Activated naive CD8-positive, alpha-beta T cell treated with anti-CD3 and anti-CD28 coated beads for 36 hours (primary cell): ENCODE measurements at regions not wholly inside any gene's neighbourhood (a gene's known extent, or its start where the extent isn't known, plus 50 kb on each side); places are given as distances from the start of the nearest gene placed in this dataset.
"Not testable (repeated sequence)": the region's sequence is repeated elsewhere in the genome, so short reads cannot be mapped to it uniquely, and the experiment has no call there.

Experiments
- DNase-seq: peaks from one replicate; pipeline ENCODE4 v3.0.0; 2021
- H3K27ac Mint-ChIP-seq: one replicate; pipeline ENCODE4 v1.8.0; 2022; ENCODE audit warnings: mild to moderate bottlenecking, moderate library complexity, mixed read lengths
- H3K27me3 Mint-ChIP-seq: one replicate; pipeline ENCODE4 v1.8.0; 2022; ENCODE audit warnings: mild to moderate bottlenecking, mixed read lengths
- H3K36me3 Mint-ChIP-seq: one replicate; pipeline ENCODE4 v1.8.0; 2021; ENCODE audit warnings: mild to moderate bottlenecking, mixed read lengths
- H3K4me1 Mint-ChIP-seq: one replicate; pipeline ENCODE4 v1.8.0; 2021; ENCODE audit warnings: mixed read lengths
- H3K4me3 Mint-ChIP-seq: one replicate; pipeline ENCODE4 v1.8.0; 2022; ENCODE audit warnings: mild to moderate bottlenecking, moderate library complexity, mixed read lengths
- H3K9me3 Mint-ChIP-seq: one replicate; pipeline ENCODE4 v1.8.0; 2022; ENCODE audit warnings: mixed read lengths

GRCh38 chr1:194654956-194655355, 1468.5 kb upstream of the B3GALT2 start:
- H3K27ac Mint-ChIP-seq: no peak overlapping the region

DNA sequence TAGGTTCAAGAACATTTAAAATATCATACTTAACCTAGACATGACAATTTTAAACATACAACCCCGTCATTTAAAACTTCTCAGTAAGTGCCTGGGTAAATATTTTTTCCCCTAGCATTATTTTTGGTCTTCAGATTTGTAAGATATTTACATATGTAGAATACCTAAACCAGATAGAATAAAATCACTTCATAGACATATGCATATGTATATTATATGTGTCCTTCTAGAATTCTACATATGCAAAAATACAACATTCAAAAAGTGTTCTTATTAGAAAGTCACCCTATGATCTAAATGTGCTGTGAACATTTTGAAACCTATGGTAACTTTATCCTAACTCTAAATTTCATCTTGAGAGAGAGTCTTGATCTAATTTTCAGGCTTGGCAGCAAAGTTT, 1467.0 kb upstream of the B3GALT2 start:
- Mint-ChIP-seq H3K4me3 (no peak overlapping the region), H3K27me3 (no peaks in the 10 kb centered on the region), H3K4me1 (no peaks in the 10 kb centered on the region), H3K9me3 (no peaks in the 10 kb centered on the region), H3K36me3 (no peaks in the 10 kb centered on the region), H3K27ac (no peak overlapping the region)
- no peak for DNase-seq

More at GRCh38 chr1:194654956-194655355, 1468.5 kb upstream of the B3GALT2 start:
- H3K4me1 Mint-ChIP-seq: no peaks in the 10 kb centered on the region
- no peaks in the 10 kb centered on the region for H3K36me3 Mint-ChIP-seq
- DNase-seq: no peak
- no peaks in the 10 kb centered on the region for H3K9me3 Mint-ChIP-seq
- no peaks in the 10 kb centered on the region for H3K27me3 Mint-ChIP-seq
- no peak overlapping the region for H3K4me3 Mint-ChIP-seq

GRCh38 chr1:194647118-194647517, 1460.7 kb upstream of the B3GALT2 start:
- Mint-ChIP-seq H3K9me3 (no peaks in the 10 kb centered on the region), H3K27ac (no peak overlapping the region), H3K36me3 (no peaks in the 10 kb centered on the region), H3K27me3 (no peaks in the 10 kb centered on the region), H3K4me3 (no peak overlapping the region), H3K4me1 (no peaks in the 10 kb centered on the region)
- no peak for DNase-seq

DNA sequence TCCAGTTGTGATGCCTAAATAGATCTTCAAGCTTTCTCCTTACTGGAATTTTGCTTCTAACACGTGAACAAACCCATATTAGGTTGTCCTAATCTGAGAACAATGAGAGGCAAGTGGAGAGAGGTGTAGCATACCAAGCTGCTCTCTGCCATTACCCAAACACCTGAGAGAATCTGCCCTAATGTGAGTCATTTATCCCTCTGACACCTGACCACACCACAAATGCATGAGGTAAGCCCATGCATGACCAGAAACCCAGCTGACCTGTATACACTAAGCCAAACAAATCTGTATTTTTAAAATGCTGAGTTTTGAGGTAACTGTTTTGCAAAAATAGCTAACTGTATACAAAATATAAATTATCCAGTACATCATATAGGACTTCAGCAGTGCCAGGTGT, 1458.1 kb upstream of the B3GALT2 start:
- no peaks in the 10 kb centered on the region for H3K36me3 Mint-ChIP-seq
- H3K27ac Mint-ChIP-seq: no peak overlapping the region
- no peaks in the 10 kb centered on the region for H3K4me1 Mint-ChIP-seq
- H3K9me3 Mint-ChIP-seq: peaks cover 6% of the 10 kb centered on the region
- DNase-seq: no peak
- H3K4me3 Mint-ChIP-seq: no peak overlapping the region
- no peaks in the 10 kb centered on the region for H3K27me3 Mint-ChIP-seq

- no peaks in the 10 kb centered on the region for H3K36me3 Mint-ChIP-seq
- no peaks in the 10 kb centered on the region for H3K27me3 Mint-ChIP-seq
- H3K4me3 Mint-ChIP-seq: no peak overlapping the region
- no peak for DNase-seq
- H3K27ac Mint-ChIP-seq: no peak overlapping the region
- H3K4me1 Mint-ChIP-seq: no peaks in the 10 kb centered on the region
- H3K9me3 Mint-ChIP-seq: peaks cover 7% of the 10 kb centered on the region
These were observed 1453.9 kb upstream of the B3GALT2 start for GRCh38 chr1:194640322-194640721.

DNA sequence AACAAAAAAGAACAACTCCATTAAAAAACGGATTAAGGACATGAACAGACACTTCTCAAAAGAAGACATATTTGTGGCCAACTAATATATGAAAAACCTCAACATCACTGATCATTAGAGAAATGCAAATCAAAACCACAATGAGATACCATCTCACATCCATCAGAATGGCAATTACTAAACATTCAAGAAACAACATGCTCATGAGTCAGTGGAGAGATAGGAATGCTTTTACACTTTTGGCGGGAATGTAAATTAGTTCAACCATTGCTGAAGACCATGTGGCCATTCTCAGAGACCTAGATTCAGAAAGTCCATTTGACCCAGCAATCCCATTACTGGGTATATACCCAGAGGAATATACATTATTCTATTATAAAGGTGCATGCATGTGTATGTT, 1442.6 kb upstream of the B3GALT2 start:
- Mint-ChIP-seq H3K4me3 (no peak overlapping the region), H3K36me3 (no peaks in the 10 kb centered on the region), H3K9me3 (peaks cover 8% of the 10 kb centered on the region), H3K27ac (no peak overlapping the region), H3K4me1 (no peaks in the 10 kb centered on the region), H3K27me3 (no peaks in the 10 kb centered on the region)
- DNase-seq: no peak

GRCh38 chr1:194624833-194625232, 1438.4 kb upstream of the B3GALT2 start:
- Mint-ChIP-seq H3K4me1 (no peaks in the 10 kb centered on the region), H3K27ac (no peak overlapping the region), H3K9me3 (peaks cover 8% of the 10 kb centered on the region), H3K27me3 (no peaks in the 10 kb centered on the region), H3K36me3 (no peaks in the 10 kb centered on the region), H3K4me3 (no peak overlapping the region)
- no peak for DNase-seq

GRCh38 chr1:194618101-194618500, 1431.7 kb upstream of the B3GALT2 start:
- Mint-ChIP-seq H3K4me3 (no peak overlapping the region), H3K27me3 (no peaks in the 10 kb centered on the region), H3K4me1 (no peaks in the 10 kb centered on the region), H3K36me3 (no peaks in the 10 kb centered on the region), H3K27ac (no peak overlapping the region), H3K9me3 (peaks cover 3% of the 10 kb centered on the region)
- DNase-seq: no peak

- H3K27me3 Mint-ChIP-seq, H3K27ac Mint-ChIP-seq, H3K4me1 Mint-ChIP-seq, H3K4me3 Mint-ChIP-seq, H3K36me3 Mint-ChIP-seq, H3K9me3 Mint-ChIP-seq, DNase-seq: not testable (repeated sequence)
These were observed 1430.9 kb upstream of the B3GALT2 start for GRCh38 chr1:194617272-194617671.

DNA sequence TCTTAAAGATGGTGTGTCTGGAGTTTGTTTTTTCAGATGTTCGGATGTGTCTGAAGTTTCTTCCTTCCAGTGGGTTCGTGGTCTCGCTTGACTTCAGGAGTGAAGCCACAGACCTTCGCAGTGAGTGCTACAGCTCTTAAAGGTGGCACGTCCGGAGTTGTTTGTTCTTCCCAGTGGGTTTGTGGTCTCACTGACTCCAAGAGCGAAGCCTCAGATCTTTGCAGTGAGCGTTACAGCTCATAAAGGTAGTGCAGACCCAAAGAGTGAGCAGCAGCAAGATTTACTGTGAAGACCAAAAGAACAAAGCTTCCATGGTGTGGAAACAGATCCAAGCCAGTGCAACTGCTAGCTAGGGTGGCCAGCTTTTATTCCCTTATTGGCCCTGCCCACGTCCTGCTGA, 1430.4 kb upstream of the B3GALT2 start:
- Mint-ChIP-seq H3K4me3 (no peak overlapping the region), H3K4me1 (no peaks in the 10 kb centered on the region), H3K9me3 (peaks cover 3% of the 10 kb centered on the region), H3K27me3 (no peaks in the 10 kb centered on the region), H3K27ac (no peak overlapping the region), H3K36me3 (no peaks in the 10 kb centered on the region)
- DNase-seq: no peak

DNA sequence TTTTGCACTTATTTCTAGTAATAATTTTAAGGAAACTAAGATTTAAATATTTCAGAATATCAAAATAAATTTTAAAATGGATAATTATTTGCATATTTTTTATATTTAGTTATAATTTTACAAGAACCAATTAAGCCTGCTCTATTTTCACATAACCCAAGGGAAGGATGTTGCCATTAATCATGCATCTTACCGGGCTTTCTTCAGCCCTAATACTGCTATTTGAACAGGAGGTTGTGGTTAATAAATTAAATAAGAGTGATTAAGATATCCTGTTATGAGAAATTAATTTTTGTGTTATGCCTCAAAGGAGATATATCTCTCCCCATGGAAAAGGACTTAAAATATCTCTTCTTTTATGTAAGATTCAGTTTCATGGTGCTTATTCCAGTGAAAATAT, 1415.8 kb upstream of the B3GALT2 start:
- no peak overlapping the region for H3K4me3 Mint-ChIP-seq
- H3K27ac Mint-ChIP-seq: no peak overlapping the region
- H3K36me3 Mint-ChIP-seq: no peaks in the 10 kb centered on the region
- no peak for DNase-seq
- peaks cover 2% of the 10 kb centered on the region for H3K9me3 Mint-ChIP-seq
- H3K27me3 Mint-ChIP-seq: no peaks in the 10 kb centered on the region
- H3K4me1 Mint-ChIP-seq: no peaks in the 10 kb centered on the region

DNA sequence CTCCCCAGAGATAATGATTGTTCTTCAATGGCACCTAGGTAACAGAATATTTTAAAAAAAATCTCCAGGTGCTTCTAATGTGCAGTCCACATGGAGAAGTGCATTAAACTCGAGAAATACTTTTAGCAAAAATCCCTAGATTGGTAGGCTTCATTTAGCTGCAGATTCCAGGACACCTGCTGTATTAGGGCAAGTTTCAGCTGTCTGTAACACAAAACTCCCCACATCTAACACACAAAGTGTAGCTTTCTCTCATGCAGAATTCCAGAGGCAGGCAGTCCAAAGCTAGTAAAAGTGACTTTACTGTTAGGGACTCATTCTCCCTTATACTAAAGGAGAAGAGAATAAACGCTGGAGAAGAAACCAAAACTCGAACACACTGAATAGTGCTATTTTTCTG, 1414.3 kb upstream of the B3GALT2 start:
- H3K9me3 Mint-ChIP-seq: no peaks in the 10 kb centered on the region
- no peak overlapping the region for H3K27ac Mint-ChIP-seq
- no peaks in the 10 kb centered on the region for H3K4me1 Mint-ChIP-seq
- no peaks in the 10 kb centered on the region for H3K27me3 Mint-ChIP-seq
- DNase-seq: no peak
- H3K4me3 Mint-ChIP-seq: no peak overlapping the region
- H3K36me3 Mint-ChIP-seq: no peaks in the 10 kb centered on the region

- H3K4me3 Mint-ChIP-seq: no peak overlapping the region
- no peak overlapping the region for H3K27ac Mint-ChIP-seq
- H3K36me3 Mint-ChIP-seq: no peaks in the 10 kb centered on the region
- H3K4me1 Mint-ChIP-seq: no peaks in the 10 kb centered on the region
- no peaks in the 10 kb centered on the region for H3K27me3 Mint-ChIP-seq
- no peak for DNase-seq
- no peaks in the 10 kb centered on the region for H3K9me3 Mint-ChIP-seq
These were observed 1411.7 kb upstream of the B3GALT2 start for GRCh38 chr1:194598098-194598497.

- no peak for DNase-seq
- Mint-ChIP-seq H3K4me3 (no peak overlapping the region), H3K4me1 (no peaks in the 10 kb centered on the region), H3K36me3 (no peaks in the 10 kb centered on the region), H3K27ac (no peak overlapping the region), H3K27me3 (no peaks in the 10 kb centered on the region), H3K9me3 (peaks cover 1% of the 10 kb centered on the region)
These were observed 1399.9 kb upstream of the B3GALT2 start for GRCh38 chr1:194586302-194586701.

DNA sequence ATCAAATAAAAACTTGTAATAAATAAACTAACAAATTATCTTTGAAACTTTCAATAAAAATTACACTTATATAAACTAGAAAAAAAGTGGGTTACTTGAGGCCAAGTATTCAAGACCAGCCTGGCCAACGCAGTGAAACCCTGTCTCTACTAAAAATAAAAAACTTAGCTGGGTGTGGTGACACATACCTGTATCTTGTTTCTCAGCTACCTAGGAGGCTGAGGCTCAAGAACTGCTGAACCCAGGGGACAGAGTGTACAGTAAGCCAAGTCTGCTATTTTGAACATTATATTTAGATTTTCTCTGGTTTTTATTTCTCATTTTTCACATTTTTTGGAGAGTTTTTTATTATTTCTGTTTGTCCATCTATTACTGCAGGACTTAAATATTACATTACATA, 1397.6 kb upstream of the B3GALT2 start:
- no peaks in the 10 kb centered on the region for H3K36me3 Mint-ChIP-seq
- no peaks in the 10 kb centered on the region for H3K27me3 Mint-ChIP-seq
- H3K9me3 Mint-ChIP-seq: peaks cover 1% of the 10 kb centered on the region
- H3K4me1 Mint-ChIP-seq: no peaks in the 10 kb centered on the region
- no peak for DNase-seq
- H3K27ac Mint-ChIP-seq: no peak overlapping the region
- no peak overlapping the region for H3K4me3 Mint-ChIP-seq

GRCh38 chr1:194570476-194570875, 1384.1 kb upstream of the B3GALT2 start:
- no peak for DNase-seq

GRCh38 chr1:194568610-194569009, 1382.2 kb upstream of the B3GALT2 start:
- Mint-ChIP-seq H3K9me3 (no peaks in the 10 kb centered on the region), H3K27ac (no peak overlapping the region), H3K4me1 (no peaks in the 10 kb centered on the region), H3K36me3 (no peaks in the 10 kb centered on the region), H3K4me3 (no peak overlapping the region), H3K27me3 (no peaks in the 10 kb centered on the region)
- no peak for DNase-seq

More at GRCh38 chr1:194570476-194570875, 1384.1 kb upstream of the B3GALT2 start:
- H3K9me3 Mint-ChIP-seq: no peaks in the 10 kb centered on the region
- no peak overlapping the region for H3K4me3 Mint-ChIP-seq
- H3K36me3 Mint-ChIP-seq: no peaks in the 10 kb centered on the region
- no peaks in the 10 kb centered on the region for H3K27me3 Mint-ChIP-seq
- no peaks in the 10 kb centered on the region for H3K4me1 Mint-ChIP-seq
- H3K27ac Mint-ChIP-seq: no peak overlapping the region
